NB4 (cell line): ENCODE measurements at regions not wholly inside any gene's neighbourhood (a gene's known extent, or its start where the extent isn't known, plus 50 kb on each side); places are given as distances from the start of the nearest gene placed in this dataset.
A peak's percentile ranks its signal among the peaks of the same experiment; 100 is the strongest.
"Not testable (repeated sequence)": the region's sequence is repeated elsewhere in the genome, so short reads cannot be mapped to it uniquely, and the experiment has no call there.

Source experiments
- DNase-seq: peaks from one replicate; pipeline ENCODE4 v3.0.0; 2010; ENCODE audit warnings: low read depth
- H3K4me3 ChIP-seq: one replicate; pipeline ENCODE4 v1.5.1; 2011; ENCODE audit warnings: mild to moderate bottlenecking, low read depth, low read length, moderate library complexity
- CTCF ChIP-seq: IDR thresholded peaks from one replicate; pipeline ENCODE4 v1.5.1; 2012; ENCODE audit warnings: low read depth, low read length
- MAX ChIP-seq: IDR thresholded peaks from 2 replicates; pipeline ENCODE4 v1.6.1; 2011; ENCODE audit warnings: low read depth, low read length
- MYC ChIP-seq: IDR thresholded peaks from 2 replicates; pipeline ENCODE4 v1.6.1; 2011; ENCODE audit warnings: low read depth, low read length
- POLR2A ChIP-seq: IDR thresholded peaks from 2 replicates; pipeline ENCODE4 v1.6.1; 2011; ENCODE audit warnings: mild to moderate bottlenecking; ENCODE audit not compliant: insufficient read length; ENCODE audit errors: extremely low read depth

GRCh38 chr6:97347111-97347510 lies 64.1 kb upstream of the MMS22L start:
- no peak overlapping the region for H3K4me3 ChIP-seq
- no peak for DNase-seq
- TF ChIP-seq POLR2A (no peak), MYC (no peak), CTCF (no peak), MAX (no peak)

GRCh38 chr6:97361286-97361685 lies 78.3 kb upstream of the MMS22L start:
- no peak overlapping the region for H3K4me3 ChIP-seq
- TF ChIP-seq POLR2A (no peak), MAX (no peak), CTCF (no peak), MYC (no peak)
- DNase-seq, result no peak

- DNase-seq, result no peak
- H3K4me3 ChIP-seq, result no peak overlapping the region
- TF ChIP-seq MYC (no peak), POLR2A (no peak), MAX (no peak), CTCF (no peak)
Observed at GRCh38 chr6:97364327-97364726, 81.3 kb upstream of the MMS22L start.

- not testable (repeated sequence) for H3K4me3 ChIP-seq, DNase-seq
Observed at GRCh38 chr6:97382071-97382470, 99.1 kb upstream of the MMS22L start.

GRCh38 chr6:97392735-97393134 lies 109.7 kb upstream of the MMS22L start:
- TF ChIP-seq POLR2A, result no peak
- no peak for TF ChIP-seq MYC
- TF ChIP-seq CTCF, result no peak
- TF ChIP-seq MAX, result no peak
- H3K4me3 ChIP-seq, result no peak overlapping the region
- DNase-seq, result no peak

GRCh38 chr6:97394160-97394748 lies 111.2 kb upstream of the MMS22L start:
- peak; percentile 73 for DNase-seq
- TF ChIP-seq CTCF (peak; percentile 86), POLR2A (no peak), MYC (no peak)
- no peak overlapping the region for H3K4me3 ChIP-seq
